ENCODE measurements at regions not wholly inside any gene's neighbourhood (a gene's known extent, or its start where the extent isn't known, plus 50 kb on each side); places are given as distances from the start of the nearest gene placed in this dataset.

DNA sequence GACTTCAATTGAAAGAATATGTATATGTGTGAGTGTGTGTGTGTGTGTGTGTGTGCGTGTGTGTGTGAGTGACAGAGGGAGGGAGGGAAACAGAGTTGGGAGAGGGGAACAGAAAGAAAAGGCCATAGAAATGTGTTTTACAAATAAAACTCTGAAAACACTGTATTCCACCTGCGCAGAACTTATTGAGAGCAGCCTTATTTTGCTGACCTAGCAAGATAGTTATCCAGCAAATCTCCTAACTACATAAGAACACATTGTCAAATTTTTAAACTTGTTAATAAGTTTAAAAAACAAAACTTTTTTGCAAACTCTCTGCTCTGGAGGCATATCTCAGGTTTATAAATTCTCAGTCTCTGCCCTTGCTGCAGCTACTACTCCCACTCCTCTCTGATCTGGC, 217.9 kb upstream of the NOCT start:
- H3K79me2 ChIP-seq (ENCODE audit: low read length), result no peaks in the 10 kb centered on the region
- H3K36me3 ChIP-seq (replicated peaks; ENCODE audit: insufficient read depth, low read length), result no peaks in the 10 kb centered on the region
- no peaks in the 10 kb centered on the region for H3K4me1 ChIP-seq (ENCODE audit: low read length)
- H3K9me2 ChIP-seq (replicated peaks; ENCODE audit: insufficient read depth, low read length), result no peaks in the 10 kb centered on the region
- no peak for DNase-seq
- no peaks in the 10 kb centered on the region for H3K9me3 ChIP-seq (replicated peaks; ENCODE audit: insufficient read depth, low read length)
- no peaks in the 10 kb centered on the region for H3F3A ChIP-seq (ENCODE audit: insufficient read depth, low read length)
- H3K4me3 ChIP-seq (ENCODE audit: low read length), result no peak overlapping the region
- no peak overlapping the region for H2AFZ ChIP-seq (ENCODE audit: low read length)
- H4K20me1 ChIP-seq (ENCODE audit: insufficient read depth, low read length), result no peaks in the 10 kb centered on the region
- H3K27me3 ChIP-seq (replicated peaks; ENCODE audit: insufficient read depth, low read length), result no peaks in the 10 kb centered on the region
- no peak overlapping the region for H3K27ac ChIP-seq (ENCODE audit: low read length)
- TF ChIP-seq, protein P1, sequence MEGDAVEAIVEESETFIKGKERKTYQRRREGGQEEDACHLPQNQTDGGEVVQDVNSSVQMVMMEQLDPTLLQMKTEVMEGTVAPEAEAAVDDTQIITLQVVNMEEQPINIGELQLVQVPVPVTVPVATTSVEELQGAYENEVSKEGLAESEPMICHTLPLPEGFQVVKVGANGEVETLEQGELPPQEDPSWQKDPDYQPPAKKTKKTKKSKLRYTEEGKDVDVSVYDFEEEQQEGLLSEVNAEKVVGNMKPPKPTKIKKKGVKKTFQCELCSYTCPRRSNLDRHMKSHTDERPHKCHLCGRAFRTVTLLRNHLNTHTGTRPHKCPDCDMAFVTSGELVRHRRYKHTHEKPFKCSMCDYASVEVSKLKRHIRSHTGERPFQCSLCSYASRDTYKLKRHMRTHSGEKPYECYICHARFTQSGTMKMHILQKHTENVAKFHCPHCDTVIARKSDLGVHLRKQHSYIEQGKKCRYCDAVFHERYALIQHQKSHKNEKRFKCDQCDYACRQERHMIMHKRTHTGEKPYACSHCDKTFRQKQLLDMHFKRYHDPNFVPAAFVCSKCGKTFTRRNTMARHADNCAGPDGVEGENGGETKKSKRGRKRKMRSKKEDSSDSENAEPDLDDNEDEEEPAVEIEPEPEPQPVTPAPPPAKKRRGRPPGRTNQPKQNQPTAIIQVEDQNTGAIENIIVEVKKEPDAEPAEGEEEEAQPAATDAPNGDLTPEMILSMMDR (IDR thresholded peaks at IDR 0.05; ENCODE audit: low read length), result no peak
- TF ChIP-seq EZH2 (optimal IDR thresholded peaks at IDR 0.05; ENCODE audit: low read depth, low read length) (no peak), EZH2phosphoT487 (IDR thresholded peaks at IDR 0.05; ENCODE audit: low read length) (no peak)
- H3K9ac ChIP-seq (ENCODE audit: low read length), result no peak overlapping the region
- H3K4me2 ChIP-seq (ENCODE audit: low read depth, low read length), result no peak overlapping the region

DNA sequence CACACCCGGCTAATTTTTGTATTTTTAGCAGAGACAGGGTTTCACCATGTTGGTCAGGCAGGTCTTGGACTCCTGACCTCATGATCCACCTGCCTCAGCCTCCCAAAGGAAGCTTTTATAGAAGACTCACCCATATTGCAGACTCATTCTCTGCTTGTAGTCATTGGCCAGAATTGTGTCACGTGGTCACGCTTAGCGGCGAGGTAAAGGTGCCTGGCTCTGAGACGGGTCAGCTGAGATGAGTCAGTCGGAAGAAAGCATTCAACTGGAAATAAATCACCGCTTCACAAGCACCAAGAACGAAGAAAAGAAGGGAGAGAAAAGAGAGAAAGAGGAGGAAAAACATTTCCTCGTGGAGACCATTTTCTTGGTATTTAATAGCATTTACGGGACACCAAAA, 218.8 kb upstream of the NOCT start:
- Histone ChIP-seq H3K27ac (ENCODE audit: low read length) (no peak overlapping the region), H3F3A (ENCODE audit: insufficient read depth, low read length) (no peaks in the 10 kb centered on the region), H3K4me2 (ENCODE audit: low read depth, low read length) (no peak overlapping the region), H3K9me3 (replicated peaks; ENCODE audit: insufficient read depth, low read length) (no peaks in the 10 kb centered on the region), H3K9ac (ENCODE audit: low read length) (no peak overlapping the region), H3K4me3 (ENCODE audit: low read length) (no peak overlapping the region), H3K36me3 (replicated peaks; ENCODE audit: insufficient read depth, low read length) (no peaks in the 10 kb centered on the region), H3K79me2 (ENCODE audit: low read length) (no peaks in the 10 kb centered on the region), H2AFZ (ENCODE audit: low read length) (no peak overlapping the region), H3K4me1 (ENCODE audit: low read length) (no peaks in the 10 kb centered on the region), H3K9me2 (replicated peaks; ENCODE audit: insufficient read depth, low read length) (no peaks in the 10 kb centered on the region), H4K20me1 (ENCODE audit: insufficient read depth, low read length) (no peaks in the 10 kb centered on the region), H3K27me3 (replicated peaks; ENCODE audit: insufficient read depth, low read length) (no peaks in the 10 kb centered on the region)
- DNase-seq, result no peak
- no peak for TF ChIP-seq EZH2 (optimal IDR thresholded peaks at IDR 0.05; ENCODE audit: low read depth, low read length)
- no peak for TF ChIP-seq EZH2phosphoT487 (IDR thresholded peaks at IDR 0.05; ENCODE audit: low read length)
- TF ChIP-seq, protein P1 (IDR thresholded peaks at IDR 0.05; ENCODE audit: low read length), result no peak

DNA sequence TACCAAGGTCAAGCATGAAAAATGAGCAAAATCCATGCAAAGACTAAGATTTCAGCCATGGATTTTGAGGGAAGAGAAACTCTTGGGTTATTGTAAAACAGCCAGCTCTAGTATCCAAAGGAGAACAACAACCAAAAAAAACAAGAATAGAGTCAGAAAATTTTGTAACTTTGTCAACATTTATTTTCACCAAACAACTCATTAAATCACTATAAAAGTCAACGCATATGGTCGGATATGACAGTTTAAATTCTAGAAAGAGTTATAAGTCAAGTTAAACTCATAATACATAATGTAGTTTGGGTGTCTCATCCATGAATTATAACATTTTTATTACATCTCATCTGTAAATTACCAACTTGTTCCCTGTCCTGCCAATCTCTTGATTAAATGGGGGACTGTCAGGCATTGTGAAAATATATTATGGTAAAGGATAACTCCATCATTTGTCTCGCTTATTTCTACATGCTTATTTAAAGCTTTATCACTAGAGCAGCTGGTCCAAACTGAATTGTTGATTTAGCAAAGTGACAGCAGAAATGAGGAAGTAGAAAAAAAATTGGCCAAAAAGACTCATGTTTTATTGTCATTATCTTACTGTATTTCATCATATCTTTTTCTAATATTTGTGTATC, 224.8 kb upstream of the NOCT start:
- Histone ChIP-seq H3K9me2 (replicated peaks; ENCODE audit: insufficient read depth, low read length) (no peaks in the 10 kb centered on the region), H3K36me3 (replicated peaks; ENCODE audit: insufficient read depth, low read length) (no peaks in the 10 kb centered on the region), H3K9ac (ENCODE audit: low read length) (no peak overlapping the region), H3K79me2 (ENCODE audit: low read length) (no peaks in the 10 kb centered on the region), H3K27ac (ENCODE audit: low read length) (no peak overlapping the region), H2AFZ (ENCODE audit: low read length) (no peak overlapping the region), H4K20me1 (ENCODE audit: insufficient read depth, low read length) (no peaks in the 10 kb centered on the region), H3K4me3 (ENCODE audit: low read length) (no peak overlapping the region), H3K27me3 (replicated peaks; ENCODE audit: insufficient read depth, low read length) (no peaks in the 10 kb centered on the region), H3K9me3 (replicated peaks; ENCODE audit: insufficient read depth, low read length) (no peaks in the 10 kb centered on the region), H3K4me2 (ENCODE audit: low read depth, low read length) (no peak overlapping the region), H3K4me1 (ENCODE audit: low read length) (no peaks in the 10 kb centered on the region), H3F3A (ENCODE audit: insufficient read depth, low read length) (no peaks in the 10 kb centered on the region)
- no peak for DNase-seq
- TF ChIP-seq EZH2phosphoT487 (IDR thresholded peaks at IDR 0.05; ENCODE audit: low read length), result no peak
- TF ChIP-seq EZH2 (optimal IDR thresholded peaks at IDR 0.05; ENCODE audit: low read depth, low read length), result no peak
- TF ChIP-seq, protein P1 (IDR thresholded peaks at IDR 0.05; ENCODE audit: low read length), result no peak
